NCI-H524 (cell line): ENCODE measurements at regions not wholly inside any gene's neighbourhood (a gene's known extent, or its start where the extent isn't known, plus 50 kb on each side); places are given as distances from the start of the nearest gene placed in this dataset.

Experiments used
- DNase-seq, 2 experiments: peaks; one replicate each; lab custom pipeline; 2025; lab: John Stamatoyannopoulos, UW

- no peak for DNase-seq
Observed at GRCh38 chrX:39981946-39982345, 115.8 kb downstream of the BCOR start.

- DNase-seq = no peak
Observed at GRCh38 chrX:39982948-39983347, 114.8 kb downstream of the BCOR start.

GRCh38 chrX:39983715-39984114, 114.0 kb downstream of the BCOR start:
- no peak for DNase-seq

- DNase-seq = peak; percentile 37 to 71
Observed at GRCh38 chrX:39984191-39984956, 113.4 kb downstream of the BCOR start.

- no peak for DNase-seq
Observed at GRCh38 chrX:39985071-39985470, 112.7 kb downstream of the BCOR start.

- no peak for DNase-seq
Observed at GRCh38 chrX:39985551-39985950, 112.2 kb downstream of the BCOR start.

GRCh38 chrX:39988496-39988895, 109.3 kb downstream of the BCOR start:
- DNase-seq = no peak

GRCh38 chrX:39990388-39990787, 107.4 kb downstream of the BCOR start:
- no peak for DNase-seq

GRCh38 chrX:39992300-39992699, 105.5 kb downstream of the BCOR start:
- DNase-seq = no peak

- no peak for DNase-seq
Observed at GRCh38 chrX:39995457-39995856, 102.3 kb downstream of the BCOR start.

GRCh38 chrX:39996536-39996935, 101.2 kb downstream of the BCOR start:
- no peak for DNase-seq

- no peak for DNase-seq
Observed at GRCh38 chrX:39998636-39999406, 98.9 kb downstream of the BCOR start.
